ENCODE measurements at regions not wholly inside any gene's neighbourhood (a gene's known extent, or its start where the extent isn't known, plus 50 kb on each side); places are given as distances from the start of the nearest gene placed in this dataset.

- no peak for DNase-seq (ENCODE audit: low spot score)
- in situ Hi-C loops (cut with MboI; ENCODE audit: low sequenced_read_pairs, unreplicated experiment): no loop called here
Observed at GRCh38 chr16:22751104-22751667, 62.8 kb upstream of the HS3ST2 start.

GRCh38 chr16:22751685-22752084 lies 62.3 kb upstream of the HS3ST2 start:
- TF ChIP-seq CTCF (IDR thresholded peaks at IDR 0.05; ENCODE audit: borderline replicate concordance, control extremely low read depth, extremely low read depth, insufficient read depth, missing control alignments): no peak
- in situ Hi-C loops (cut with MboI; ENCODE audit: low sequenced_read_pairs, unreplicated experiment): no loop called here
- no peak for DNase-seq (ENCODE audit: low spot score)

More at GRCh38 chr16:22751104-22751667, 62.8 kb upstream of the HS3ST2 start:
- no peak for TF ChIP-seq CTCF (IDR thresholded peaks at IDR 0.05; ENCODE audit: borderline replicate concordance, control extremely low read depth, extremely low read depth, insufficient read depth, missing control alignments)

- DNase-seq (ENCODE audit: low spot score): no peak
- in situ Hi-C loops (cut with MboI; ENCODE audit: low sequenced_read_pairs, unreplicated experiment): no loop called here
- TF ChIP-seq CTCF (IDR thresholded peaks at IDR 0.05; ENCODE audit: borderline replicate concordance, control extremely low read depth, extremely low read depth, insufficient read depth, missing control alignments): no peak
Observed at GRCh38 chr16:22753451-22753850, 60.5 kb upstream of the HS3ST2 start.

GRCh38 chr16:22754577-22754976 lies 59.4 kb upstream of the HS3ST2 start:
- TF ChIP-seq CTCF (IDR thresholded peaks at IDR 0.05; ENCODE audit: borderline replicate concordance, control extremely low read depth, extremely low read depth, insufficient read depth, missing control alignments): no peak
- in situ Hi-C loops (cut with MboI; ENCODE audit: low sequenced_read_pairs, unreplicated experiment): no loop called here
- no peak for DNase-seq (ENCODE audit: low spot score)

- TF ChIP-seq CTCF (IDR thresholded peaks at IDR 0.05; ENCODE audit: borderline replicate concordance, control extremely low read depth, extremely low read depth, insufficient read depth, missing control alignments): no peak
- DNase-seq (ENCODE audit: low spot score): no peak
- in situ Hi-C loops (cut with MboI; ENCODE audit: low sequenced_read_pairs, unreplicated experiment): no loop called here
Observed at GRCh38 chr16:22757202-22757601, 56.8 kb upstream of the HS3ST2 start.

- DNase-seq (ENCODE audit: low spot score): no peak
- in situ Hi-C loops (cut with MboI; ENCODE audit: low sequenced_read_pairs, unreplicated experiment): no loop called here
Observed at GRCh38 chr16:22762486-22762885, 51.5 kb upstream of the HS3ST2 start.

More at GRCh38 chr16:22762486-22762885, 51.5 kb upstream of the HS3ST2 start:
- no peak for TF ChIP-seq CTCF (IDR thresholded peaks at IDR 0.05; ENCODE audit: borderline replicate concordance, control extremely low read depth, extremely low read depth, insufficient read depth, missing control alignments)
